ENCODE measurements at regions not wholly inside any gene's neighbourhood (a gene's known extent, or its start where the extent isn't known, plus 50 kb on each side); places are given as distances from the start of the nearest gene placed in this dataset.

GRCh38 chr7:46786221-46786954 is 795.5 kb downstream of the TNS3 start:
- TF ChIP-seq CTCF (IDR thresholded peaks at IDR 0.05) (no peak), EP300 (IDR thresholded peaks at IDR 0.05) (no peak), POLR2A (IDR thresholded peaks at IDR 0.05) (no peak)
